ENCODE measurements at regions not wholly inside any gene's neighbourhood (a gene's known extent, or its start where the extent isn't known, plus 50 kb on each side); places are given as distances from the start of the nearest gene placed in this dataset.
A peak's percentile ranks its signal among the peaks of the same experiment; 100 is the strongest.

GRCh38 chr15:31474059-31474868 is 147.6 kb downstream of the KLF13 start:
- Histone ChIP-seq H3K27ac (ENCODE audit: low read length) (peak overlapping the region; percentile 83), H3K36me3 (ENCODE audit: control insufficient read depth in 2 of 2, extremely low read depth in 1 of 2, insufficient read depth in 1 of 2, low read length in 1 of 2) (no peaks in the 10 kb centered on the region), H3K4me1 (ENCODE audit: control insufficient read depth in 1 of 2, extremely low read depth in 1 of 2, insufficient read depth in 2 of 2, low read length in 2 of 2) (peaks cover 24 to 37% of the 10 kb centered on the region in 2 experiments), H3K27me3 (replicated peaks in 1 of 2; ENCODE audit: control insufficient read depth in 2 of 2, extremely low read depth in 1 of 2, insufficient read depth in 2 of 2, low read length in 1 of 2) (no peaks in the 10 kb centered on the region), H3K4me3 (ENCODE audit: control insufficient read depth in 1 of 2, extremely low read depth in 1 of 2, low read length in 1 of 2) (no peak overlapping the region), H3K9me3 (no peaks in the 10 kb centered on the region)
- Mint-ChIP-seq H3K9me3 (peaks cover 0 to 3% (median 0%) of the 10 kb centered on the region in 3 donors), H3K4me1 (peaks cover 61 to 68% (median 62%) of the 10 kb centered on the region in 3 donors), H3K27ac (peak overlapping the region; percentile 94 to 95), H3K4me3 (peak overlapping the region; percentile 26 to 72 (median 39)), H3K36me3 (peaks cover 6% of the 10 kb centered on the region), H3K27me3 (no peaks in the 10 kb centered on the region)
- no peak for ATAC-seq (replicated peaks in 1 of 4)
- peak in 1 of 35 experiments; percentile 40 for DNase-seq
- ChIA-PET POLR2A (interaction anchor here in 1 of 2 donors (0.6 kb wide), 1 partner anchor 9 kb away, joined by 3 read pairs; no protein-coding TSS in a partner anchor), CTCF (interaction anchor here (0.6 to 2.3 kb wide), 6 partner anchors 35 to 183 kb away, joined by 4 to 9 read pairs (median 5); no protein-coding TSS in a partner anchor)
- WGBS (ENCODE audit: insufficient coverage): 73% methylated on average over 3 of the region's 10 CpGs

GRCh38 chr15:31476236-31476810 is 149.7 kb downstream of the KLF13 start:
- Mint-ChIP-seq H3K27ac (peak overlapping the region in 1 of 2 donors; percentile 95), H3K4me1 (peaks cover 64 to 75% (median 68%) of the 10 kb centered on the region in 3 donors), H3K27me3 (no peaks in the 10 kb centered on the region), H3K4me3 (no peak overlapping the region), H3K36me3 (peaks cover 6% of the 10 kb centered on the region), H3K9me3 (peaks cover 0 to 3% (median 0%) of the 10 kb centered on the region in 3 donors)
- no peaks in the 10 kb centered on the region for H3K36me3 ChIP-seq (ENCODE audit: control insufficient read depth in 2 of 2, extremely low read depth in 1 of 2, insufficient read depth in 1 of 2, low read length in 1 of 2)
- no peak for ATAC-seq (replicated peaks in 1 of 4)
- H3K4me3 ChIP-seq (ENCODE audit: control insufficient read depth in 1 of 2, extremely low read depth in 1 of 2, low read length in 1 of 2): no peak overlapping the region
- H3K4me1 ChIP-seq (ENCODE audit: control insufficient read depth in 1 of 2, extremely low read depth in 1 of 2, insufficient read depth in 2 of 2, low read length in 2 of 2): peaks cover 24 to 44% of the 10 kb centered on the region in 2 experiments
- CTCF ChIA-PET: interaction anchor here in 1 of 2 donors (1.6 kb wide), 1 partner anchor 115 kb away, joined by 3 read pairs; no protein-coding TSS in a partner anchor
- DNase-seq: no peak
- no peaks in the 10 kb centered on the region for H3K9me3 ChIP-seq
- no peak overlapping the region for H3K27ac ChIP-seq (ENCODE audit: low read length)
- POLR2A ChIA-PET: no interaction called here
- WGBS (ENCODE audit: insufficient coverage): 88% methylated on average over 7 of the region's 7 CpGs
- no peaks in the 10 kb centered on the region for H3K27me3 ChIP-seq (replicated peaks in 1 of 2; ENCODE audit: control insufficient read depth in 2 of 2, extremely low read depth in 1 of 2, insufficient read depth in 2 of 2, low read length in 1 of 2)

- Mint-ChIP-seq H3K27me3 (no peaks in the 10 kb centered on the region), H3K36me3 (peaks cover 6% of the 10 kb centered on the region), H3K4me3 (no peak overlapping the region), H3K27ac (peak overlapping the region; percentile 39 to 66), H3K4me1 (peaks cover 64 to 75% (median 66%) of the 10 kb centered on the region in 3 donors), H3K9me3 (peaks cover 0 to 3% (median 0%) of the 10 kb centered on the region in 3 donors)
- Histone ChIP-seq H3K36me3 (ENCODE audit: control insufficient read depth in 2 of 2, extremely low read depth in 1 of 2, insufficient read depth in 1 of 2, low read length in 1 of 2) (no peaks in the 10 kb centered on the region), H3K27me3 (replicated peaks in 1 of 2; ENCODE audit: control insufficient read depth in 2 of 2, extremely low read depth in 1 of 2, insufficient read depth in 2 of 2, low read length in 1 of 2) (peaks cover 0 to under 1% of the 10 kb centered on the region in 2 experiments), H3K27ac (ENCODE audit: low read length) (no peak overlapping the region), H3K4me3 (ENCODE audit: control insufficient read depth in 1 of 2, extremely low read depth in 1 of 2, low read length in 1 of 2) (no peak overlapping the region), H3K9me3 (no peaks in the 10 kb centered on the region), H3K4me1 (ENCODE audit: control insufficient read depth in 1 of 2, extremely low read depth in 1 of 2, insufficient read depth in 2 of 2, low read length in 2 of 2) (peaks cover 21 to 41% of the 10 kb centered on the region in 2 experiments)
- WGBS (ENCODE audit: insufficient coverage): 83% methylated on average over 4 of the region's 5 CpGs
- DNase-seq: no peak
- POLR2A ChIA-PET: no interaction called here
- CTCF ChIA-PET: interaction anchor here in 1 of 2 donors (1.6 kb wide), 1 partner anchor 115 kb away, joined by 3 read pairs; no protein-coding TSS in a partner anchor
- no peak for ATAC-seq (replicated peaks in 1 of 4)
Observed at GRCh38 chr15:31476866-31477265, 150.2 kb downstream of the KLF13 start.

GRCh38 chr15:31477301-31477700 is 150.7 kb downstream of the KLF13 start:
- no peaks in the 10 kb centered on the region for H3K36me3 ChIP-seq (ENCODE audit: control insufficient read depth in 2 of 2, extremely low read depth in 1 of 2, insufficient read depth in 1 of 2, low read length in 1 of 2)
- no peaks in the 10 kb centered on the region for H3K9me3 ChIP-seq
- no peak overlapping the region for H3K4me3 Mint-ChIP-seq
- ChIA-PET POLR2A (interaction anchor here in 1 of 2 donors (0.6 kb wide), 1 partner anchor 37 kb away, joined by 6 read pairs; no protein-coding TSS in a partner anchor), CTCF (interaction anchor here in 1 of 2 donors (1.6 kb wide), 1 partner anchor 116 kb away, joined by 3 read pairs; no protein-coding TSS in a partner anchor)
- H3K9me3 Mint-ChIP-seq: peaks cover 0 to 3% (median 0%) of the 10 kb centered on the region in 3 donors
- no peak for DNase-seq
- H3K4me1 Mint-ChIP-seq: peaks cover 63 to 75% (median 64%) of the 10 kb centered on the region in 3 donors
- no peaks in the 10 kb centered on the region for H3K27me3 Mint-ChIP-seq
- peaks cover 0 to 5% of the 10 kb centered on the region in 2 experiments for H3K27me3 ChIP-seq (replicated peaks in 1 of 2; ENCODE audit: control insufficient read depth in 2 of 2, extremely low read depth in 1 of 2, insufficient read depth in 2 of 2, low read length in 1 of 2)
- H3K27ac Mint-ChIP-seq: peak overlapping the region; percentile 38 to 66
- peaks cover 6% of the 10 kb centered on the region for H3K36me3 Mint-ChIP-seq
- 97% methylated on average over 4 of the region's 4 CpGs for WGBS (ENCODE audit: insufficient coverage)
- no peak for ATAC-seq (replicated peaks in 1 of 4)
- peaks cover 19 to 41% of the 10 kb centered on the region in 2 experiments for H3K4me1 ChIP-seq (ENCODE audit: control insufficient read depth in 1 of 2, extremely low read depth in 1 of 2, insufficient read depth in 2 of 2, low read length in 2 of 2)
- no peak overlapping the region for H3K27ac ChIP-seq (ENCODE audit: low read length)
- H3K4me3 ChIP-seq (ENCODE audit: control insufficient read depth in 1 of 2, extremely low read depth in 1 of 2, low read length in 1 of 2): no peak overlapping the region

GRCh38 chr15:31477851-31478701 is 151.4 kb downstream of the KLF13 start:
- CTCF ChIA-PET: no interaction called here
- no peaks in the 10 kb centered on the region for H3K9me3 ChIP-seq
- WGBS (ENCODE audit: insufficient coverage): 99% methylated on average over 5 of the region's 8 CpGs
- POLR2A ChIA-PET: interaction anchor here in 1 of 2 donors (0.6 kb wide), 2 partner anchors 37 to 94 kb away, joined by 3 to 6 read pairs; no protein-coding TSS in a partner anchor
- Mint-ChIP-seq H3K27me3 (peaks cover 0 to 2% of the 10 kb centered on the region in 2 donors), H3K9me3 (peaks cover 0 to 3% (median 0%) of the 10 kb centered on the region in 3 donors), H3K4me1 (peaks cover 60 to 74% (median 63%) of the 10 kb centered on the region in 3 donors), H3K4me3 (no peak overlapping the region), H3K36me3 (peaks cover 6% of the 10 kb centered on the region), H3K27ac (peak overlapping the region; percentile 40 to 66)
- H3K4me3 ChIP-seq (ENCODE audit: control insufficient read depth in 1 of 2, extremely low read depth in 1 of 2, low read length in 1 of 2): no peak overlapping the region
- DNase-seq (no peak), ATAC-seq (replicated peaks in 1 of 4) (no peak)
- H3K27ac ChIP-seq (ENCODE audit: low read length): no peak overlapping the region
- no peaks in the 10 kb centered on the region for H3K36me3 ChIP-seq (ENCODE audit: control insufficient read depth in 2 of 2, extremely low read depth in 1 of 2, insufficient read depth in 1 of 2, low read length in 1 of 2)
- peaks cover 14 to 41% of the 10 kb centered on the region in 2 experiments for H3K4me1 ChIP-seq (ENCODE audit: control insufficient read depth in 1 of 2, extremely low read depth in 1 of 2, insufficient read depth in 2 of 2, low read length in 2 of 2)
- H3K27me3 ChIP-seq (replicated peaks in 1 of 2; ENCODE audit: control insufficient read depth in 2 of 2, extremely low read depth in 1 of 2, insufficient read depth in 2 of 2, low read length in 1 of 2): peaks cover 0 to 13% of the 10 kb centered on the region in 2 experiments
